NB4 (cell line): ENCODE measurements at regions not wholly inside any gene's neighbourhood (a gene's known extent, or its start where the extent isn't known, plus 50 kb on each side); places are given as distances from the start of the nearest gene placed in this dataset.

Experiments
- CTCF ChIP-seq: IDR thresholded peaks from one replicate; pipeline ENCODE4 v1.5.1; 2012; ENCODE audit warnings: low read depth, low read length
- POLR2A ChIP-seq: IDR thresholded peaks from 2 replicates; pipeline ENCODE4 v1.6.1; 2011; ENCODE audit warnings: mild to moderate bottlenecking; ENCODE audit not compliant: insufficient read length; ENCODE audit errors: extremely low read depth

GRCh38 chr1:81702903-81703302 is 97.8 kb upstream of the ADGRL2 start:
- TF ChIP-seq CTCF, result no peak
- TF ChIP-seq POLR2A, result no peak
